HG03378 (cell line): ENCODE measurements at regions not wholly inside any gene's neighbourhood (a gene's known extent, or its start where the extent isn't known, plus 50 kb on each side); places are given as distances from the start of the nearest gene placed in this dataset.

ENCODE experiments used
- ATAC-seq: cut with Tn5 transposase; IDR thresholded peaks from one replicate; pipeline ENCODE4 v1.9.1; 2021; ENCODE audit warnings: mild to moderate bottlenecking, moderate library complexity; ENCODE audit not compliant: unreplicated experiment

DNA sequence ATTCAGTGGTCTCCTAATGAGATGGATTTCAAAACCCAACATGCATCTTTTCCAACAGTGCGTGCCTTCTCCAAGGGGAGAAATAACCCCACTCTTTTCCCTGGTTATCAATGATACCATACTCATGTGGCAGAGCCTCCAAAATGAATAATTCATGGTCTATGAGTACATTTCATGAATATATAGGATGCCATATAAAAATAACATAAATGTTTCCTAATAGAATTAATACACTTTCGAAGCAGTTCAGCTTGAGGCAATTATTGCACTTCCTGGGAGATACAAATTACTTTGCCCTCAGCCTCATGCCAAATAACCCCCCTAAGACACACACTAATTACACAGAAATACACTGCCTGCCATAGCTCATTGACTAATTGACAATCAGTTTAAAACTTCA lies 318.6 kb downstream of the ZSWIM6 start:
- no peak for ATAC-seq

GRCh38 chr5:61651195-61651594 lies 319.1 kb downstream of the ZSWIM6 start:
- no peak for ATAC-seq

DNA sequence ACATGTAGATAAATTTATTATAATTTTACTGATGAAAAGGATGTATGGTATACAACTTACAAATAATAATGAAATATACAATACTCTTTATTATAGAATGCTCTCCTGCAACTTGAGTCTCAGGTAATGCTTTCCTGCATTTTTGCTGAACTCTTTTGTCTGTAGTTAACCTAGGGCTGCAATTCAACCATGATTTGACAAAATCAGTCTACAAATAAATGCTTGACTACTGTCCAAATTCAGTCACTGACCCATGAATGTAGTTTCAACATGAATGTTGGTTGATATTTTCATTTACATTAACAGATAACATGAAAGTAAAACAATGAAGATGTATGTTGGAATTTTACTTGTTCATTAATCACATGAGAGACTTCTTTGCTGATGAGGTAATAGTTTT lies 320.9 kb downstream of the ZSWIM6 start:
- no peak for ATAC-seq

DNA sequence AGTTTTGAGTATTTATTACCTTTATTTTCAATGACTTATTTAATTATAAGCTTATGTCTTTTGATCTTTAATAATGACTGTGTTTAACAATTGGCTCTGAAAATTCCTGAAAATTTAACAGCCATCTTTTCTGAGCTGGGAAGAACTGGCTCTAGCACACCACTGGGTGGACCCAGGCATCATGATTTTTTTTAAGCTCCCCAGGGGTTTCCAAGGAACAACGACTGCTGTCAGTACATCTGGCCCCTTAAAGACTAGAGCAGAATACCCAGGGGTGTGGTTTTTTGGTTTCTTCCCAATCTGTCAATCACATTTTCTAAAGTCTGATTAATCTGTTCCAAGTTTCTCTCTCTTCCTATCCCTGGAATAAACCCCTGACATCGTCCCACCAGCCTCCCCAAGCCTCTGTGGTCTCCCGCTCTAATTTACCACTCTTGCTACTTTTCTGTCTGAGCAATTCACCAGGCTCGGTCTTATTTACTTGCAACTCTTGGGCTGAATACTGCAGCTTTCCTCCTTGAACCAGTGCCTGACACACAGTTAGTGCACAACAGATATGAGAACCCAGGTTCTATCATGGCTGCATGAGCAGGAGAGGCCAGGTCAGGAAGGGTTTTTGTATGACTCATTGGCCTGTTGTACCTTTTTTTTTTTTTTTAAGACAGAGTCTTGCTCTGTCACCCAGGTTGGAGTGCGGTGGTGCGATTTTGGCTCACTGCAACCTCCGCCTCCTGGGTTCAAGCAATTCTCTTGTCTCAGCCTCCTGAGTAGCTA lies 321.9 kb downstream of the ZSWIM6 start:
- ATAC-seq: no peak

DNA sequence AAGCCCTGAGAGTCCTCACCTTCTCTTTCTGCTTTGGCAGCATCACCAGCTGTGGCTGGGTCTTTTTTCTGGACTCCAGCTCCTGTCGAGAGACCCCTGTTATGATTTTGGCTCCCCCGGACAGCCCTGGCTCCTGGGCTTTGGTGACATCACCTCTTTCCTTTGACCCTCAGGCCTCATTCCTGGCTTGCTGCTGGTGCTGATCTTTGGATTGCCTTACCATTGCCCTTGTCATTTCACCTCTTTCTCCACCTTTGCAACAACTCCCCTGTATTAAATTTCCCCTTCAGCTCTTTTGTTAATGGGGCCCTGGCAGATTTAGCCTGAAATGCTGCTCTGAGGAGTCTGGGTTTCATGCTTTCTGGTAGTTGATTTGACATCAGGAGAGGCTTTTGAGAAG lies 322.8 kb downstream of the ZSWIM6 start:
- ATAC-seq: no peak

DNA sequence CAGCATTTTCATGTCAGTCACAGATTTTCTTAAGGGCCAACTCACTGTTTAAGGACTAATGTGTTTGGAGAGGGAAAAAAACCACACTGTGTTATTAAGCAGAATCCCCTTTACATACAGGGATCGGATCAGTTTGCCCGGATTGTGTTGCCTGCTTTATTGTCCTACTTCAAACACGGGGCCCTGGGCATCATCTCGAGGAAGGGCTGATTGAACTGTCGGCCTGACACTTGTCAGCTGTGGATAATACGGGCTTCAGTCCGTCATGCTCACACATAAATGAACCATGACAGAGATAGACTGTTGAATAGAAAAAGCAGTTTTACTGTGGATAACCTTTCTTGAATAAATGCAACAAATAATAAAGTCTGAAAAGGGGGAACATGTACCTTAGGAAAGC lies 325.0 kb downstream of the ZSWIM6 start:
- ATAC-seq: no peak

- ATAC-seq: no peak
Measured at GRCh38 chr5:61657686-61658085, 325.6 kb downstream of the ZSWIM6 start.

DNA sequence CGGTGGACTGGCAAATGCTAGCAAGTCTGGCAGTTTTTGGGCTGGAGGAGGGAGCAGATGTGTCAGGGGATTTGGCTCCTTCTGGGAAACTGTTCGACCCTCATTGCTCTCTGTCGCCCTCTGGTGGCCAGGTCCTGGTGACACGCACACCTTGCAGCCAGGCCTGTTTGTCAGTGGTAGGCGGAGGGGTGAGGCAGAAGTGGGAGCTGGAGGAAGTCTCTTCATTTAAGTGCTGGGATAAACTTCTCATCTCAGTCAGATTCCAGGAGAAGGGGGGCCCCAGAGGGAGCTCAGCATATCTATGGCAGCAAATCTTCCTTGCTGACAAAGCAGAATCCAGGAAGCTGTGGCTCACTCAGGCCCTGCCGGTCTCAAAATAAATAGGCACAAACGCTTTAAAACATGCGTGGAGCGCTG lies 326.5 kb downstream of the ZSWIM6 start:
- peak; percentile 79 for ATAC-seq

DNA sequence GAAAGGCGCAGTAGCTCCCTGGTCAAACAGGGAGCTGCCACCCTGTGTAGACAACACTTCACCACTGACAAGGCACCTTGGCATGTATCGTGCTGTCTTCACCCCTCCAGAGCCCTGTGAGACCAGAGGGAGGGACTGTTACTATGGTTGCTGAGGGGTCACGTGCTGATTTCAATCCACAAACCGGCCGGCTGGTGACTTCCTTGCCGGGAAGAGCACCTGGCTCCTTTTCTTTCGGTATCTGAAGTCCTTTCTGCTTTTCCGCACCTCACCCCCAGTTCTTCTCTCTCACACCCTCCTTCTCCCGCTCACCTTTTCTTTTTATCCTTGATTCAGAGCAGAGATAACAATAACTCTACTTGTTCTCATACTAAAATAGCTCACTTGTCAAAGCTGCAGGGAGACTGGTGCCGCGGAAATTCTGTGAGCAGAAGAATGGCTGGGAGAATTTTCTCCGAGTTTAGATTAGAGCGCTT lies 327.2 kb downstream of the ZSWIM6 start:
- no peak for ATAC-seq

- ATAC-seq: no peak
Measured at GRCh38 chr5:61662670-61663069, 330.6 kb downstream of the ZSWIM6 start.

- no peak for ATAC-seq
Measured at GRCh38 chr5:61666064-61666621, 334.1 kb downstream of the ZSWIM6 start.

GRCh38 chr5:61667525-61668218 lies 335.6 kb downstream of the ZSWIM6 start:
- ATAC-seq: no peak

GRCh38 chr5:61669531-61669930 lies 337.5 kb downstream of the ZSWIM6 start:
- ATAC-seq: no peak

DNA sequence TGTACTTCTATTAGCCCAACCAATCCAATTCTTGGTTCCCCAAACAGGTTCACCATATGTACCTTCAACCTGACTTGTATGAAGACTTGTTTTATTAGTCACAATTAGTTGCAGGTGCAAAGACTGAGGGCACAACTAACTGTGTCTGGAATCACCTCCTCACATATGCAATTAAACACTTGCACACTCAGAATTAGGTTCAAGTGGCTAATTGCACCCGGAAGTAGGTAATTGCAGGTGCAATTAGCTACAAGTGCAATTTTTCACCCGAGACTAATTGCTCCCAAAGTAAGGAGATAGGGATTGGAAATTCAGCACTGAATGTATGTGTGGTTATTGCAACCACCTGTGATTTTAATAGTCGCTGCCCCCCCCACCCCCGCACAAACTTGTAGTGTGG lies 338.9 kb downstream of the ZSWIM6 start:
- no peak for ATAC-seq

GRCh38 chr5:61673007-61673735 lies 341.1 kb downstream of the ZSWIM6 start:
- ATAC-seq: no peak

GRCh38 chr5:61674378-61674777 lies 342.3 kb downstream of the ZSWIM6 start:
- no peak for ATAC-seq

DNA sequence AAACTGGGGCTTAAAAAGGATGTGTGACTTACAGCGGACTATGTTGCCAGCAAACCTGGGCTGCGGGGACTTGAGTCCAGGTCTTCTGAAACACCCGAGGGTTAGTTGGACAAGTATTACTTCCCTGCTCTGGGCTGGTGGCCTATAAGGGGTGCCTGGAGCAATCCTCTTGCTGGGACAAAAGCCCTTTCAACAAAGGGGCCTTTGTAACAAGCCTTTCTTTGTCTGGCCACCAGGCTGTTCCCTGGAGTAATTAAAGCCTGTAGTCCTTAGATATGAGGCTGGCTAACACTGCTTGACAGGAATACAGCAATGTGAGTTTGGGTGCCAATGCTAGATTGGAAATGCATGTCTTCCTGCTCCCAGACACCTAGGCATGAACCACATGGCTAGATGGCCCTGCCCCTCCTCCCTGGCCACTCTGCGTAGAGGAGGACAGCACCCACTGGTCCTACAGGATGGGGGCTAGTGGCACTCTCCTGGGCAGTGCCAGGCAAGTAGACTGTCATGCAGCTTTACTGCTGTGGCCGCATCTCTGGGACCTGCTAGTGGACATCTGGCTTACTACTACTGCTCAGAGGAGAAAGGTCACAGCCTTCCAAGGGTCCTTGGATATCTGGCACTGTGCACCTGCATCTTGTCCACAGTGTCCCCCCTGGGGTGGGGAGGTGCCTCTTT lies 343.1 kb downstream of the ZSWIM6 start:
- no peak for ATAC-seq

GRCh38 chr5:61677220-61677619 lies 345.2 kb downstream of the ZSWIM6 start:
- ATAC-seq: no peak

DNA sequence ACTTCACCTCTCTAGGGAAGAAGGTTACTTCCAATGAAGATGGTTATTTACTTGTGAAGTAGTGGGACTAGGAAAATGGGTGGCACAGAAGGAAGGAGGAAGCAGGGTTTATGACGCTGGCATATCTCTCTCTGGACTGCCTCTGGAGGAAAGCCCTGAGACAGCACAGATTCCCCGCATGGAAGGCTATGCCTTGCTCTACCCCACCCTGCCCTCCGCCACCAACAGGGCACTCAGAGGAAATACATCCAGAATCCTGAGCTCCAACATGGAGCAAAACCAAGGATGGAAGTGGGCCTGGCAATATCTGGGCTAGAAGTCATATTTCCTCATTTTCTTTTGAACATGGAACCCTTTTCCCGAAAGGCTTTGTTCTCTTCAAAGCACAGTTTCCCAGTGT lies 346.9 kb downstream of the ZSWIM6 start:
- ATAC-seq: no peak

DNA sequence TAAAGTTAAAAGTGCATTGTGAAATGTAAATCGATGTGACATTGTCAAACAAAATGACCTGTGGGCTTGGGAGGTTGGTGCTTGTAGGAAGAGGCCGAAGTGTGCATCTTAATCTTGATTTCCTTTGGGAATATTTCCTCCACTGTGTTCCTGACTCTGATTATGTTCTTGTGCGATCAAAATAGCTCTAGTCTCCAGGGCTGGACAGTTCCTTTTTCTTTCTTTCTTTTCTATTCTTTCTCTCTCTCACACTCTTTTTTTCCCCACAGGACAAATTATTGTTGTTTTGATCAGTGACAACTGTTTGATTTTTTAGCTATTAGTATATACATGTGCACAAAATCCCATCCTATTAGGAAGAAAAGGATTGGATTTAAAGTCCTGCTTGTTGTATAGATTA lies 347.5 kb downstream of the ZSWIM6 start:
- ATAC-seq: no peak

DNA sequence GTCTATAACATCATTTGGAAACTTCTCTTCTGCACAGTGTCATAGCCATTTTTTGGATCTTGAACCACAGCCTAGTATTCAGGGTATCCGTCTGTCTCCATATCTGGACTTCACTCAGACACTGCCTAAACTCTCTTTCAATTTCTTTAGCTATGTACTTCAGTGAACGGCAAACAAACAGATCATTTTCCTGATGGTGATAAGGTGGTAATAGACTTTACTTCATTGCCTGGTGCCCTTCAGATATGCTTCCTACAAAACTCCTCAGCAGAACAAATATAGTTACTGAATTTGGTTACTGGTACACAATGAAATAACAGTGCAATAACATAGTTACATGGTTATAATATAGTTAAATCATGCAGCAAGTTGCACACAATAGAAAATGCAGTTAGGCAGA lies 348.2 kb downstream of the ZSWIM6 start:
- no peak for ATAC-seq
